WTC11 (cell line): ENCODE measurements at regions not wholly inside any gene's neighbourhood (a gene's known extent, or its start where the extent isn't known, plus 50 kb on each side); places are given as distances from the start of the nearest gene placed in this dataset.

Experiments
- ATAC-seq: fragments of 200-7000 bp; cut with Tn5 transposase; 2 replicates; pipeline ENCODE4 v1.10.0; 2021; ENCODE audit warnings: mild to moderate bottlenecking, moderate library complexity
- CTCF ChIA-PET: fragments of 300-600 bp; sonication (Branson Sonifier 250); formaldehyde crosslinking; loops from one replicate; lab custom pipeline; 2021; ENCODE audit warnings: antibody characterized with exemption; lab: Charles Lee
- POLR2A ChIA-PET: fragments of 350-600 bp; sonication (Branson Sonifier 250); formaldehyde crosslinking; loops from one replicate; lab custom pipeline; 2021; ENCODE audit warnings: antibody characterized with exemption; lab: Charles Lee
- DNase-seq: peaks from one replicate; pipeline ENCODE4 v3.0.0; 2021; ENCODE audit warnings: low spot score
- H3K27ac Mint-ChIP-seq: 2 replicates; pipeline ENCODE4 v1.8.0; 2021; ENCODE audit warnings: mixed read lengths
- H3K27me3 Mint-ChIP-seq: 2 replicates; pipeline ENCODE4 v1.8.0; 2021; ENCODE audit warnings: low read depth, mild to moderate bottlenecking, moderate library complexity, mixed read lengths
- H3K36me3 Mint-ChIP-seq: 2 replicates; pipeline ENCODE4 v1.8.0; 2021; ENCODE audit warnings: mixed read lengths
- H3K4me1 Mint-ChIP-seq: 2 replicates; pipeline ENCODE4 v1.8.0; 2022; ENCODE audit warnings: mixed read lengths
- H3K4me3 Mint-ChIP-seq: 2 replicates; pipeline ENCODE4 v1.8.0; 2021; ENCODE audit warnings: mild to moderate bottlenecking, moderate library complexity, mixed read lengths
- H3K9me3 Mint-ChIP-seq: 2 replicates; pipeline ENCODE4 v1.8.0; 2021; ENCODE audit warnings: mixed read lengths
- ATF2 ChIP-seq: sonication (generic); formaldehyde crosslinking; IDR thresholded peaks from 2 replicates; pipeline ENCODE4 v1.8.1; 2022; ENCODE audit warnings: low read depth, missing genetic modification reagents, borderline replicate concordance
- ESRRA ChIP-seq: sonication (generic); formaldehyde crosslinking; IDR thresholded peaks from 2 replicates; pipeline ENCODE4 v1.8.1; 2022; ENCODE audit warnings: mild to moderate bottlenecking, missing genetic modification reagents, borderline replicate concordance
- ETV6 ChIP-seq: sonication (generic); formaldehyde crosslinking; IDR thresholded peaks from 2 replicates; pipeline ENCODE4 v1.8.1; 2022; ENCODE audit warnings: mild to moderate bottlenecking, missing genetic modification reagents
- HMGXB4 ChIP-seq: sonication (generic); formaldehyde crosslinking; IDR thresholded peaks from 2 replicates; pipeline ENCODE4 v1.8.1; 2023; ENCODE audit warnings: mild to moderate bottlenecking, moderate library complexity, missing genetic modification reagents
- JUN ChIP-seq: sonication (generic); formaldehyde crosslinking; IDR thresholded peaks from 2 replicates; pipeline ENCODE4 v1.8.0; 2023; ENCODE audit warnings: mild to moderate bottlenecking, missing genetic modification reagents
- KAT7 ChIP-seq: sonication (generic); formaldehyde crosslinking; IDR thresholded peaks from 2 replicates; pipeline ENCODE4 v1.8.1; 2023; ENCODE audit warnings: missing genetic modification reagents, mild to moderate bottlenecking, borderline replicate concordance
- NR2C2 ChIP-seq: sonication (generic); formaldehyde crosslinking; IDR thresholded peaks from 2 replicates; pipeline ENCODE4 v1.8.0; 2022; ENCODE audit warnings: mild to moderate bottlenecking, missing genetic modification reagents
- NR3C1 ChIP-seq: sonication (generic); formaldehyde crosslinking; conservative IDR thresholded peaks from 2 replicates; pipeline ENCODE4 v1.8.1; 2023; ENCODE audit warnings: low read depth, mild to moderate bottlenecking, missing genetic modification reagents
- USF1 ChIP-seq: sonication (generic); formaldehyde crosslinking; IDR thresholded peaks from 2 replicates; pipeline ENCODE4 v1.8.0; 2022; ENCODE audit warnings: mild to moderate bottlenecking, missing genetic modification reagents
- ZNF121 ChIP-seq: sonication (generic); formaldehyde crosslinking; IDR thresholded peaks from 2 replicates; pipeline ENCODE4 v1.8.0; 2023; ENCODE audit warnings: missing genetic modification reagents
- ZNF425 ChIP-seq: fragments of 250-450 bp; sonication (Bioruptor Pico); conservative IDR thresholded peaks from 2 replicates; pipeline ENCODE4 v1.9.0; 2021; ENCODE audit warnings: mild to moderate bottlenecking
- ZNF671 ChIP-seq: fragments of 250-450 bp; sonication (Bioruptor Pico); IDR thresholded peaks from 2 replicates; pipeline ENCODE4 v1.8.0; 2021; ENCODE audit warnings: mild to moderate bottlenecking
- TF ChIP-seq, protein P1 (sequence below): sonication (generic); formaldehyde crosslinking; IDR thresholded peaks from 2 replicates; pipeline ENCODE4 v1.8.1; 2022; ENCODE audit warnings: missing genetic modification reagents, borderline replicate concordance

GRCh38 chr2:72012886-72013574, 134.6 kb downstream of the CYP26B1 start:
- ChIA-PET POLR2A (no interaction called here), CTCF (no interaction called here)
- peaks cover 14% of the 10 kb centered on the region for H3K4me1 Mint-ChIP-seq
- no peaks in the 10 kb centered on the region for H3K36me3 Mint-ChIP-seq
- H3K9me3 Mint-ChIP-seq: peaks cover 4% of the 10 kb centered on the region; the same call in 1 of the 2 replicates
- H3K4me3 Mint-ChIP-seq: no peak overlapping the region
- H3K27ac Mint-ChIP-seq: no peak overlapping the region
- no peak for DNase-seq
- no peaks in the 10 kb centered on the region for H3K27me3 Mint-ChIP-seq
- ATAC-seq: no peak; the same call in 1 of the 2 replicates
- TF ChIP-seq, protein P1, sequence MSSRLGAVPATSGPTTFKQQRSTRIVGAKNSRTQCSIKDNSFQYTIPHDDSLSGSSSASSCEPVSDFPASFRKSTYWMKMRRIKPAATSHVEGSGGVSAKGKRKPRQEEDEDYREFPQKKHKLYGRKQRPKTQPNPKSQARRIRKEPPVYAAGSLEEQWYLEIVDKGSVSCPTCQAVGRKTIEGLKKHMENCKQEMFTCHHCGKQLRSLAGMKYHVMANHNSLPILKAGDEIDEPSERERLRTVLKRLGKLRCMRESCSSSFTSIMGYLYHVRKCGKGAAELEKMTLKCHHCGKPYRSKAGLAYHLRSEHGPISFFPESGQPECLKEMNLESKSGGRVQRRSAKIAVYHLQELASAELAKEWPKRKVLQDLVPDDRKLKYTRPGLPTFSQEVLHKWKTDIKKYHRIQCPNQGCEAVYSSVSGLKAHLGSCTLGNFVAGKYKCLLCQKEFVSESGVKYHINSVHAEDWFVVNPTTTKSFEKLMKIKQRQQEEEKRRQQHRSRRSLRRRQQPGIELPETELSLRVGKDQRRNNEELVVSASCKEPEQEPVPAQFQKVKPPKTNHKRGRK (CRISPR knock-in tag): no peak
- TF ChIP-seq ZNF121: no peak

GRCh38 chr2:72011791-72012190, 135.9 kb downstream of the CYP26B1 start:
- ChIA-PET POLR2A (no interaction called here), CTCF (interaction anchor here (2.8 kb wide), 1 partner anchor 88 kb away, joined by 12 read pairs; no protein-coding TSS in a partner anchor)
- DNase-seq: no peak
- peaks cover 4% of the 10 kb centered on the region; the same call in 1 of the 2 replicates for H3K9me3 Mint-ChIP-seq
- no peaks in the 10 kb centered on the region for H3K27me3 Mint-ChIP-seq
- H3K36me3 Mint-ChIP-seq: no peaks in the 10 kb centered on the region
- peaks cover 14% of the 10 kb centered on the region for H3K4me1 Mint-ChIP-seq
- H3K27ac Mint-ChIP-seq: no peak overlapping the region
- TF ChIP-seq ETV6 (no peak), ATF2 (no peak), KAT7 (CRISPR knock-in tag) (no peak), ESRRA (CRISPR knock-in tag) (no peak), USF1 (CRISPR knock-in tag) (no peak), ZNF425 (CRISPR knock-in tag) (no peak), ZNF671 (CRISPR knock-in tag) (no peak), JUN (CRISPR knock-in tag) (no peak), NR2C2 (CRISPR knock-in tag) (no peak), HMGXB4 (CRISPR knock-in tag) (no peak), NR3C1 (no peak)
- TF ChIP-seq, protein P1 (CRISPR knock-in tag): no peak
- ATAC-seq: no peak
- no peak overlapping the region for H3K4me3 Mint-ChIP-seq
